Stimulated activated CD8-positive, alpha-beta memory T cell treated with anti-CD3 and anti-CD28 coated beads, Interleukin-15, amount 100 ng/mL, for 1 hour (primary cell): ENCODE measurements at regions not wholly inside any gene's neighbourhood (a gene's known extent, or its start where the extent isn't known, plus 50 kb on each side); places are given as distances from the start of the nearest gene placed in this dataset.
A peak's percentile ranks its signal among the peaks of the same experiment; 100 is the strongest.

ENCODE experiments used
- DNase-seq: peaks from one replicate; pipeline ENCODE4 v3.0.0-alpha.2; 2020; ENCODE audit warnings: low read depth

DNA sequence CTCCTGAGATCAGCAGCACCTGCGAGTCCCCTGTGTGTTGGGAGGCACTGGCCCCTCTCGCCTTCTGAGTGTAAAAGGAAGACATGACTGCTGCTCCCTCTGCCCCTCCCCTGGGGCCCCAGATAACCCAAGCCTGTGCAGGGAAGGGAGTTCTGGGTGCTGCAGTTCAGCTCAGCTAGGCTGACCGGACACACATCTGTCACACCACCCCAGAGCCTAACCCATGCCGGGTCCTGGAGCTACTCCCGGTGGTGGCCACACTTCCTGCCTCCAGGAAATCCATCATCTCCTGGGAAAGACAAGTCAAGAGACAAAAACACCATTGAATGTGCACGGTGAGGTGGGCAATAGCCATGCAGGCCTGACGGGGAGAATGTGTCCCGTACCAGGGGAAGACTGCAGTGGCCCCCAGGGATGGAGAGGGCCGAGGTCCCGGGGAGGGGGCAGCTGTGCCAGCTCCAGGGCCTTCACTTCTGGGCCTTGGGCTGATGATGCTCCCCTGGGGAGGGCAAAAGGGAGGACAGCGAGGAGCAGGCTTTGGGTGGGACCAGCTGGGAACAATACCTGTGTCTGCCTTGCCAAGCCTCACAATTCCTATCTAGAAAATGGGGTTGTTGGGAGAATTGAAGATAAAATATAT, 210.6 kb downstream of the TFCP2L1 start:
- DNase-seq, result no peak

GRCh38 chr2:121075006-121075551, 209.9 kb downstream of the TFCP2L1 start:
- no peak for DNase-seq

GRCh38 chr2:121075641-121076497, 209.1 kb downstream of the TFCP2L1 start:
- no peak for DNase-seq

- DNase-seq, result no peak
These were observed 208.5 kb downstream of the TFCP2L1 start for GRCh38 chr2:121076498-121076820.

DNA sequence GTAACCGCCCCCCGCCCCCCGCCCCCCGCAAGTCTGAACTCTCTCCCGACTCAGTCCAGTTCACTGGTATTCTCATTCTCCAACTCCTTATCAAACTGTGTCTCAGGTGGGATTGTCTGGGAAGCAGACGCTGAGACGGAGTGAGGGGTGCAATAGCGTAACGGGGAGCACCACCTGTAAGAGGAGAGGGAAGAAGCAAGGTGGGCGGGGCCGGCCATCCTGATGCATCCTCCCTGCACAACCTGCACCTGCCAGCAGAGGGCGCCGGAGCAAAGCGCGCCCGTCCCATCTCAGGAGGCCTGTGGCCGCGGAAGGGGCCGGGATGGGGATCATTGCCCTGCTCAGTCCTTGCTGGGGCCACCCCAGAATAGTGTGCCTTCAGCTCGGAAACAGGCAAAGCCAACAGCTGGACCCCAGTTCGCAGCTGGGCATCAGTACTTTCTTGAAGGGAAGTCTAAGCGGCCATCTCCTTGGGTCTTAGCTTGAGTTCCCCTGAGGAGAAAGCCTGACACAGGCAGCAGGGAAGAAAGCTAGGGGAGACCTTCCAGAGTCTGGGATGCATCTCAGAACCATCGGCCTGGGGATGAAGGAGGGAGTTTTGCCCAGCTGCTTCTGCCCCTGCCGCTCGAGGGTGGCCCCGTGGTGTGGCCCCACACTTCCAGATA, 208.0 kb downstream of the TFCP2L1 start:
- DNase-seq, result peak; percentile 35

DNA sequence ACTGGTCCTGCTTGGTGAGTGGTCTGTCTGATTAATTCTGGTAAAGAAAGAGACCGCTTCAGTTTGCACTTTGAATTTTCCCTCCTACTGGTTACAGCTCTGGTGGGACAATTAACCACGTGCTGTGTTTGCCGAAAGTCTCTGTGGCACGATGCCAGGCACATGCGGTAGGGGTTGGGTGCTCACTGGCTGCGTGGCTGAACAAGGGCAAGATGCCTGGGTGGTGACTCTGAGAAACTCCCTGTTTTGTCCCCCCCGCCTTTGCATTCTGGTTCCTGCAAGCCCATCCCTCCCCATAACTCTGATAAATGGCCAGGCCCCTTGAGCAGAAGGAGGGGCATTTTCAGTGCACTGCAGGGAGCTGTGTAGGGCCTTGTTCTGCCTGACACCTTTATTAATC, 206.1 kb downstream of the TFCP2L1 start:
- DNase-seq, result no peak

DNA sequence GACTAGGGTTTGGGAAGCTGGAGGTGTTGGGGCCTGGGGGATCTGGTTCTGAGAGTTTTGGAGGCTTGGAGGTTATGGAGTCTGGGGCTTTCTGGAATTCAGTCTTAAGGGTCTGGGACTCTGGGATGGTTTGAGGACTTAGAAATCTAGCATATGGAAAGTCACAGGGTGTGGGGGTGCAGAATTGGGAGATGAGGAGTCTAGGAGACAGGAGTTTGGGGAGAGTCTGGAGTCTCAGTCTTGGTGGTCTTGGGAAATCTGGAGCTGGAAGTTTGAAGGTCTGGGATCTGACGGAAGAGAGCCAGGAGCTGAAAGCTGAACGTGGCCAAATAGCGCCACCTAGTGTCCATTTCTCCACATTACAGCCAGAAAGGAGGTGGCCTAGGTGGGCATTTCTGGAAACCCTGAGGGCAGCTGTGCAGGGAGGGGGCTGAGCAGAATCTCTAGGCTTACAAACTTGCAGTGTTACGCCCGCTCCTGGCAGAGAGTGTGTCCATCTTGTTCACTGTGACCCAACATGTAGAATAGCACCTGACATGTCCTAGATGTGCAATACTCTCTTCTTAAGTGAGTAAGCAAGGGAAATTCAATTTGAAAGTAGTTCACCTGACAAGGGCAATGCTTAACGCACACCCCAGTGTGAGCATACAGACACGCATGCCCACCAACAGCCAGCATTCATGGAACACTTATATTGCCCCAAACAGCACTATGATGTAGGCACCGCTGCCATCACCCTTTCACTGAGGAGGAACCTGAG, 204.8 kb downstream of the TFCP2L1 start:
- peak; percentile 15 for DNase-seq

GRCh38 chr2:121081701-121082100, 203.3 kb downstream of the TFCP2L1 start:
- no peak for DNase-seq

DNA sequence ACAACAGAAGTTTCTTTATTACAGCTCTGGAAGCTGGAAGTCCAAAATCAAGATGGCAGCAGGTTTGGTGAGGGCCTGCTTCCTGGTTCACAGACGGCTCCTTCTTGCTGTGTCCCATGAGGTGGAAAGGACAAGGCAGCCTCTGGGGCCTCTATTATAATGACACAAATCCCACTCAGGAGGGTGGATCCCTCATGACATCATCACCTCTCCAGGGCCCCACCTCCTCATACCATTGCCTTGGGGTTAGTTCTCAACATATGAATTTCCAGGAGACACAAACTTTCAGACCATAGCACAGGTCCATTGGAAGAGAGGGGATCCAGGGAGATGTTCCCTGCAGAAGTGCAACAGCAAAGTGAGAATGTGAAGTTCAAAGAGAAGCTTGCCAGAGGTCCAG, 202.8 kb downstream of the TFCP2L1 start:
- DNase-seq, result no peak

DNA sequence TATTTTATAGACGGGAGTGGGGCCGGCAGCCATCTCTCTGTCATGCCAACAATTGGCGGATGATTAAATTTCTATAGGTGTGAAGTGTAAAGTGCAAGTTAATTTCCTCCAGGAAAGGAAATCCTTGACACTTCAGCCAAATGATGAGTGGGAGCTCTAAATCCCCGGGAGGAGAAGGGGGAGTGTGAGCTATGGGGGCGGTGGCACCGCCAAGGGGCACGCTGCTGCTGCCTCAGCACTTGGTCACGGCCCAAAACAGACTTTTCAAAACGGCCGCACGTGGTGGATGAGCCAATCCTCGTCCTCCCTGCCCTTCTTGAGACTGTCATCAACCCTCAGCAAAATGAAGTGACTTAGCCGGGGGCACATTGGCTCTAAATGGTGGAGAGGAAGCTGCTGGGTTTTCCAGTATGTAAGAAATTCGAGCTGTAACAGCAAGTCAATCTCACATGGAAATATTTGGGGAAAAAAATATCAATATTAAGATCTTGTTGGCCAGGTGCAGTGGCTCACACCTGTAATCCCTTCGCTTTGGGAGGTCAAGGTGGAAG, 200.8 kb downstream of the TFCP2L1 start:
- no peak for DNase-seq

- no peak for DNase-seq
These were observed 199.2 kb downstream of the TFCP2L1 start for GRCh38 chr2:121085801-121086200.

DNA sequence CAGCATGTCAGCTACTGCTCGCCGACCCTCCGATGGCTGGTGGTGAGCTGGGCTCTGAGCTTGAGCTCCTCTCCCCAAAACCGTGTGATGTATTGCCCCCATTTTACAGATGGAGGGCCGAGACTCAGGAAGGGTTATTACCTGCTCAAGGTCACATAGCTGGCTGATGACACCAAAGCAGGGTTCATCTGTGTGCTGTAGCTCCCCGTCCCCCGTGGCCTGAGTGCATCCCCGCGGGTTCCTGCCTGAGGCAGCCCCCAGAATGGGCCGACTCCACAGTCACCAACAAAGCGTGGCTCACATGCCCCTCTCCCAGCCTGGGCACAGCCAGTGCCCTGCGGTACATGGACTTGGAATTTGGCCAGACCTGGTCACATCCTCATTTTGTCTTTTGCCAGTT, 198.6 kb downstream of the TFCP2L1 start:
- no peak for DNase-seq

GRCh38 chr2:121087117-121087516, 197.9 kb downstream of the TFCP2L1 start:
- DNase-seq, result no peak

DNA sequence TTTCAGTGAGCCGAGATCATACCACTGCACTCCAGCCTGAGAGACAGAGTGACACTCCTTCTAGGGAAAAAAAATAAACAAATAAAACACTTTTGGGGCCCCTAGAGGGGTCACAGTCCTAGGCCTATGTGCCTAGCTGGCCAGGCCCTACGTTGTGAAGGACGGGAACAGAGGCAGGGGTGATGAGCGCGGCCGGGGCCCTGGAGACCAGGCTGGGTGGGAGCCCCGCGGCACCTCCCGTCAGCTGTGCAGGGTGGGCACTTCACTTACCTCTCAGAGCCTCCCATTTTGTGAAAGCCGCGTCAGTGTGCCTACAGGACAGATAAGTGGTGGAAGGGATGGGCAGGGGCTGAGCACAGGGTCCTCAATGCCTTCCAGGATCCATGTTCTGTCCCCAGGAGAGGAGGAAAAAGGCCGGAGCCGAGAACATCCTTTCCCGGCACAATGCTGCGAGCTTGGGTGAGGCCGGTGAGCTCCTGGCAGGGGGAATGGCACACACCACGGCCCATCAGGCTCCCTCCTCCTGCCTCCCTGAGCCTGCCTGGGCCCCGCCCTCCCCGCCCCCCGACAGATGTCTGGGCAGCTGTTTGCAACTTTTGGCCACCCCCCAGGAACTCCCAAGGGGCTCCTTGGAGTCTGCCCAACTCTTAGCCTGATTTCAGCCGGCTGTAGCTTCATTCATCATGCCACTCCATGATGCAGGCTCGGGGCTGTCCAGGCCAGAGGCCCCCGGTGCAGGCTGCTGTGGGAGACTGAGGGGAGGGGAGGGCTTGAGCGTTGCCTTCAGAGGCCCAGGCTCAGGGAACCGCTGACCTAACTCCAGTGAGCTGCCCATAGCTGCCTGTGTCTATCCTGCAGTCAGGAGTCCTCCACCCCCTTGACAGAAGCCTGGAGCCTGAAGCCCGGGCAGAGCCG, 196.5 kb downstream of the TFCP2L1 start:
- DNase-seq, result no peak

DNA sequence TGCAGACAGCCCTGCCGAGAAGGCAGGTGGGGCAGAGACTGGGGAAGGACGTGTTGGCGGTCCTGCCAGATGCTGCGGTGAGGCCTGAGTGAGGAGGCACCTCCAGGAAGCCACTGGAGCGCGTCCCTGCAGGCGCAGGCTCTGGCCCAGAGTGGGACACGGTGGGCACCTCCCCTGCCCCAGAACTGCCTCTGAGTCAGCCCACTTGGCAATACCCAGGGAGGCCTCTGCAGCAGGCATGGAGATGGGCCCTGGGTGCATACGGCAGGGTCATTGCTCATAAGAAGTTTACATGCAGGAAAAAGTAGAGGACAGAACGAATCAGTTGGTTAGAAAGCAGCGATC, 195.9 kb downstream of the TFCP2L1 start:
- DNase-seq, result no peak

GRCh38 chr2:121090088-121090715, 194.8 kb downstream of the TFCP2L1 start:
- DNase-seq, result no peak

DNA sequence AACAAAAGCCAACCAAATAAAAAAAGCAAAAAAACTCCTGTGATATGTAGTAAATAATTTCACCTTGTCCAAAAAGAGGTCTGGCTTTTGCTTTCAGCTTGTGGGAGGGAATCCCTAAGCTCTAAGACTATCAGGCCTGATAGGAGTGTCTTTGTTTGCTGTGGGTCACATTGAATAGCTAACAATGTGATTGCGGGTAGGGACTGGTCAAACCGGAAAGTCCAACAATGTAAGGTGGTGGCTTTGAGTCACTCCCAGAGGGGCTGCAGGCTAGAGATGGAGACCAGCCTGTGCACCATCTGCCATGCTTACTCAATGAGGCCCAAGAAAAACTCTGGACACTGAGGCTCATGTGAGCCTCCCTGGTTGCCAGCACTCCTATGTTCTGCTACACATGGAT, 192.9 kb downstream of the TFCP2L1 start:
- DNase-seq, result no peak

GRCh38 chr2:121093692-121094091, 191.3 kb downstream of the TFCP2L1 start:
- DNase-seq, result no peak

DNA sequence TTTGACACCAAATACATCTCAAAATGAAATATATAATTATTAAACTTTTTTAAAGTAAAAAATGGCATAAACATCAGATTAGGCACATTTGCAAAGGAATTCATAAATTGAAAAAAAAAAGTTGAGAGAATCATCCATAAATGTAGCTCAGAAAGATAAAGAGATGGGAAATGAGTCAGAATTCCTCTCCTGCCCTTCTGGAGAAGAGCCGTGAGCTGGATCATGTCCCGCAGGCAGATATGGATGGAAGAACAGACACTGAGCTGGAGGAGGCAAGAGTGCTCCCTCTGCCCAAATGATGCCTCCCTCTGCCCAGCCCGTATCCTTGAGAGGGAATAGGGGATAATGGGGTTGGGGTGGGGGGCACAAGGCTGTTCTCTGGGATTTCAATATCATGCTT, 190.9 kb downstream of the TFCP2L1 start:
- no peak for DNase-seq

GRCh38 chr2:121094845-121095244, 190.2 kb downstream of the TFCP2L1 start:
- DNase-seq, result no peak
